OCI-M1 (cell line): ENCODE measurements at regions not wholly inside any gene's neighbourhood (a gene's known extent, or its start where the extent isn't known, plus 50 kb on each side); places are given as distances from the start of the nearest gene placed in this dataset.

Experiments
- DNase-seq: peaks from one replicate; lab custom pipeline; 2025; lab: John Stamatoyannopoulos, UW

DNA sequence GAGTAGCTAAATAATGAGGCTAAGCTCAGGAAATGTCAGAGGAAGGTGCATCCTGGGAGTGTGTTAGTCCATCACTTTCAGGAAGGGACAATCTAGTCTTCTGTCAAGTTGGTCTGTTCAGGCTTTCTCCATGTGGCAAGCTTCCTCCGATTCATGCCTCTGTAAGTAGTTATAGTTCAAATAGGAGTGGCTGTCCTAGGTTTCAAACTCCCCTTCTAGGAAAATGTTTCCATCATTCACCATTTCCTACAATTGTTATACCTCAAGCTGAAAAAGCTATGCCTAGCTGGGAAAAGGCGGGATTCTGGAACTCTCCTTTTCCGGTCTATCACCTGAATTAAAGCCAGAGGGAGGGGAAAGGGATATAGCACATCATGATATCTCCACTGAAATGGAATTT lies 287.7 kb upstream of the ZSWIM2 start:
- DNase-seq, result no peak

DNA sequence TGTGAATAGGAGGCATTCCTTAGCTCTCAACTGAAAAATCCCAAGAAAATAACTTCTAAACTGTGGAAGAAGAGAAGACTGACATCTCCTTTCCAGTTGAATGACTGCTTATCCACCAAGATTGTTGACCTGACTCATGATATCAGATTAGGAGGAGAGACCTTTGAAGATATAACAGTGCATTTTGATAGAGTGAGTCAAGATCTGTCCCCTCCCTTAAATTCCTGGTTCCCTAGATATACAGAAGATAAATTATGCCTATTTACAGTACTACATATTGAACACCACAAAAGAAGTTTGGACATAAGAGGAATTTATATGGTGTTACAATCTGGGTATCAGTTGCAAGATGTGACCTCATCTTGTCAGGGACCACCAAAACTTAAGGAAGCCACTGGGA lies 285.3 kb upstream of the ZSWIM2 start:
- DNase-seq, result no peak

DNA sequence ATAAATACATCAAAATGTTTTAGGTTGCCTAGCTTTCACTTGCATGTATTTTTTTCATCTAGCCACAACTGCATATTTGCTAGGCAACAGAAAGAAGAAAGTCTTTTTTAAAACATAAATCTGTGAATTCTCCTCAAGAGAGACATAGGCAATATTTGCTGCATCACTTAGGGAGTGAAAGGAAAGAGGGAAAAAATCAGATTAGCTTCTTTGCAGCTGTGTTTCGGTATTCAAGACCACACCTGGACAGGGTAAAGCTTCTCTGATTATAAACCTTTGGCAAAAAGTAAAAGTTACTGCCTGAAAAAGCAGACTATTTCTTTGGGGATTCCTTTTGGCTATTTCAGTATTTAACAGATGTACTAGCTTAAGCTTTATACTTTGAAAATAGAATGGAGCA lies 280.9 kb upstream of the ZSWIM2 start:
- DNase-seq, result no peak

DNA sequence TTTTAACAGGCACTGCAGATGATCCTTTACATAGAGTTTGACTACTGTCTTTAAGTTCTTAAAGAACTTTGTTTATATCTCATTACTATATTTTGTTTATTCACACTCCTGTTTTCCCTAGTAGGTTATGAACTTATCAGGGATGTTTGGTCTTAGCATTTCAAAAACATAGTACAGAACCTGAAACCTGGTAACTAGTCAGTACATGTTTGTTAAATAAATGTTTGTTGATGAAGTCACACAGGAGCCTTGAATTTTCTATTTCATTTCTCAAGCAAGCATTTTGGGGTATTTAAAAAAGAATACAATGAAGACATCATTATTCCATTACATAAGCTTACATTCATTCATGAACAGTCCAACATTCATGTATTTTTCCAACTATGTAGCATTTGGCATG lies 280.3 kb upstream of the ZSWIM2 start:
- no peak for DNase-seq

DNA sequence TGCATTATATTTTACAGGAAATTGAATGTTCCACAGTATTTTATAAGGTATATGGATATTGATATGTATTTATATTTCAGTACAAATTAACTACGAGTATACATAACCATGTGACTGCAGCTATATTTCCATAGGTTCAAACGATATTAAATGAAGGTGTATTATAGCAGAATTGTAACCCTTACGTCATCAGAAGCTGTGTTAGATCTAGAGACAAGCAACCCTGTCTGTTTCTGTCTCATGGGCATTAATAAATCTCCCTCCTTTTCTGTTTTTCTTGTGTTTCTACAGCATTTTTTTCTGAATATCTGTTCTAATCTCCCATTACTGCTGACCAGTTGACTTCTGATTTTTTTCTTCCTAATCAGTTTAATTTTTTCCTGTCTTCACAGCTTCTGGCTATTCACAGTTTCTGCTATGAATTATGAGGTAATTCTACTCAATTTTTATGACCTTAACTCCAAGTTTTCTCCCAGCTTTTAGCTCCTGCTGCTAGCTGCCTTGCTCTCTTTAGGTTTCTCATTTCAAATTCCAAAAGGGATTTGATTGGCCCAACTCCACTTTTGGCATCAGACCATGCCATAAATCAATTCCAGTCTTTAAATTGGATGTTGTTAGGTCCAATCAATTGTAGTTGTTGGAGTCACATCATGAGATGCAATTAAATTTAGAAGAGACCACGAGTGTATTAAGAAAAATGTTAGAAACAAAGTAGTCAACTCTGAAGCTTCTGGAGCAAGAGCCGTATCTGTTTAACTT lies 277.5 kb upstream of the ZSWIM2 start:
- no peak for DNase-seq

DNA sequence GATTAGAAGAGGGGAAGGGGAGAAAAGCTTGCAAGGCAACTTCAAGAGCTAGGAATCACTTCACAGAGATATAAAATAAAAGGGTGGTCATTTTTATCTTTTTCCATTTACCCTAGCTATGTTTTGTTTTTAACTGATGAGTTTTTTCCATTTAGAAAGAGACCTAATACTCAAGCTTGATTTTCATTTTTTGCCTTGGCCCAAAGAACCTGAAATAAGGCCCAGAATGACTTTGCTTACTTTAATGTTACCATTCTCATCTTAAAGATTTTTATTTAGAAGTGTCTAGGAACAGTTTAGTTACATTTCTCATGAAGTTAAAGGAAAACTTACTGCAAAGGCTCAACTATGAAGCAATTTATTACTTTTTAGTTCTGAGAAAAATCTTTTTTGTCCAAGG lies 276.3 kb upstream of the ZSWIM2 start:
- DNase-seq, result no peak

DNA sequence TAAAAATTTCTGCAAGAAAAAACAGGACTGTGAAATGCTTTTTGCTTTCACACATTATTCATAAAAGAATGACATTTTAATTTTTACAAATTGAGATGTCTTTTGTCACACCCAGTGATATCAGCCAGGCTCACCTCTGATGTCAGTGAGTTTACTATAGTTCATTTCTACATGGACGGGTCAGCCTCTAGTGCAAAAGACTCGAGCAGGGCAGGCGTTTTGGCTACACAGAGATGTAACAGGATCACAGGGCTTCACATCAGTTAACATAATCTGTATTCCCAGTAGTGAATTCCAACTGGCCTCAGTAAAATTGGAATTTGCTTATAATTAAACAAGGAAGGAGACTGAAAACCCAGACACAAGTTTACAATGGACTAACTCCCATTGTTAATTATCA lies 275.6 kb upstream of the ZSWIM2 start:
- no peak for DNase-seq

DNA sequence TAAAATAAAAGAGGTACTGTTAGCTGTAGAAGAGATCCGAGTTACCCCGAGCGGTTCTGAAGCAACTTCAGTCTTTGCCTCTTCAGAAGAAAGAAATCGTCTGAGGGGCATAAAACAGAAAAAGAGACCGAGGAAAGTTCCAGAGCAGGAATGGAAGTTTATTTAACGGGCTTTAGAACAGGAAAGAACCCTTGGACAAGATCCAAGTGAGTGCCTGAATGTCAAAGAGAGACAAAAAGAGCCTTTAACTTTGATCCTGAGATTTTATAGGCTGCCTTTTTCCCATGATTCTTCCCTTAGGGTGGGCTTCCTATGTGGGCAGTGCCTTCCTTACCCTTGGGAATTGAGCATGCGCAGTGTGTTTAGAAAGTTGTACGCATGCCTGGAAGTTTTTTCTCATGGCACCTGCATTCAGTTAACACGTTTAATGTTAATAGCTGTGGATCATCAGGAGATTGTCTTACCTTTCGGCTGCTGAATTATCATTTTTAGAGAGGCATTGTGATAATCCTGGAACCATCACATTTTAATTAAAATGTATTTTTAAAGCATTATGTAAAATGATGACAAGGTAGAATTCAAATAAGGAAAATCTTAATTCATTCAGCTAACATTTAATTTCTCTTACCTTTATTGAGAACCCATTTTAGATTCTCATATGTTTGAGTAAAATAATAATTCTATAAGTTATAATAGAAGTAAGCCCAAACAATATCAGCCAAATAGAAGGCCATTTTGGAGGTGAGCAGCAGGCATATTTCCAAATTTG lies 269.5 kb upstream of the ZSWIM2 start:
- DNase-seq, result no peak

DNA sequence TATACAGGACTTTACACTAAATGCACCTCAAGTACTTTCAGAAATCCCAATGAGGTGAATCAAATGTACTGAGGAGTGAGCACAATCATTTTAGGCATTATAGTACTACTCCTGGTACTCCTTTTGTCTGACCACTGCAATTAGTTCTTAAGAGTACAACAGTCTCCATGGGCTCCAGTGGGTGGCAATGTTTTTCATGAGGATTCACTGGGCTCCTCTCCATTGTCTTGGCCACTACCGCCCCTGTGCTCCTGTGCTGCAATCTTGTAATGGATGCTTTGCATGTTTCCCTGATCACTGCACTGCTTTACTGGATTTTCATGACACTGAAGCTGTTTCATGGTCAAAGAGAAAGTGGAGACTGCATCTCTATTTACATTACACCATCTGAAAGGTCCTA lies 268.5 kb upstream of the ZSWIM2 start:
- peak; percentile 15 for DNase-seq

DNA sequence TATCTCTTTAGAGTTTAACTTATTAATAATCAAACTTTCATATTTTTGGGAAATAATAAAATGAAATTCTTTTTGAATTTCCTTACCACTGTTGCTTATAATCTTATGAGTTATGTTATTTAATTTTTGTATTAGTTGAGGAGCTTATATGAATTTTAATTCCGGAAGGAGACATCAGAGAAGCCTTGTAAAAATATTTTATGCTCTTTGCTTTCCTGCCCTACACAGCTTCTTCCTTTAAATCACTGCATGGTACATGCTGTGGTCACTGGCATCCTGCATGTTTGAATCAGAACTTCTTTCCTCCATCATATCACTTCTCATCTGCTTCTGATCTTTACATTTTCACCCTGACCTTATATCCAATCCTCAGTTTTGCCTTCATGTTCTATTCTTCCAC lies 266.7 kb upstream of the ZSWIM2 start:
- no peak for DNase-seq

DNA sequence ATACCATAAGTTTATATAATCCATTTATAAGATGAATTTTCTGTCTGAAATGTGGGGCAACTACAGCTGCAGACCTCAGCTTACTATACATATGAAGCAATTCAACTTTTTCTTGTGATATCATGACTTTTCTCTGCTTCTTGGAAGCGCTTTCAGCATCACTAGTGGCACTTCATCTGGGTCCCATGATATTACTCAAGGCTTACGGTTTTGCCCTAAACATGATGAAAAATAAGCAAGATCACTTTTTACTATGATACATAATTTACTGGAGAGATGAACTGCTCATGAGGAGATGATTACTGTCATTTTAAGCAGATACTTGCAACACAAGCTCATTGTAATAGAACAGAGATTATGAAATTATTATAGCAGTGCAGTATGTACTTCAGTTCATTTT lies 258.0 kb upstream of the ZSWIM2 start:
- no peak for DNase-seq

DNA sequence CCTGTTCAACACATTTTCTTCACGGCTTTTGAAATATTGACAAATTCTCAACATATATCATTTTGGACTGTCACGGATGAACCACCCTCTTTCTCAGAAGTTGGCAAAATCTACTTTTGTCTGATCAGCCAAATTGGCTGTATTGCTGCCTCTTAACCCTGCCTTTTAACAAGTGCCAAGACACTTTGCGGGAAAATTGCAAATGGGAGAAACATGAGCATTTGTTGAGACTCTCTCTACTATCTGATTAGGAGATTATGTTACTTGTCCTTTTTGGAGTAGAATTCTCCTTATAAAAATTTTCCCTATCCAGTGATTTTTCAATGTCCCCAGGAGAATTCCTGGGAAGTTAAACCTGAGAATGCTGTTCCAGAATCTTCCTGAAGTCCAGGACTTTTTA lies 256.2 kb upstream of the ZSWIM2 start:
- DNase-seq, result no peak

DNA sequence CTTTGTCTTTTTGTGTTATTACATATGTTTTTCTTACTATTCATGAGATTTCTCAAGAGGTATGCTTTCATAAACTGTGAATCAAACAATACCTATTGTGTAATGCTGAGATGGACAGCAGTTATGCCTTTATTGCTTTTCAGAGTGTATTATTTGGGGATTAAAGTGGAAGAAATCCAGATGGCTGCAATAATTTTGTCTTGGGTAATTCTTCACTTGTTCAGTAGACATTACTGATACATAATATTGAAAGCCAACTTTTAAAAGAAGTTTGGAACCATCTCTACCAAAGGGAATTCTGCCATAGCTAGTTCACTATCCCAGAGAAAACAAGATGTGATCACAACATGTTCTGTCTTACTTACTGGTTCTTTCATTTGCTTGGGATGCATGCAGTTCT lies 253.4 kb upstream of the ZSWIM2 start:
- DNase-seq, result no peak

DNA sequence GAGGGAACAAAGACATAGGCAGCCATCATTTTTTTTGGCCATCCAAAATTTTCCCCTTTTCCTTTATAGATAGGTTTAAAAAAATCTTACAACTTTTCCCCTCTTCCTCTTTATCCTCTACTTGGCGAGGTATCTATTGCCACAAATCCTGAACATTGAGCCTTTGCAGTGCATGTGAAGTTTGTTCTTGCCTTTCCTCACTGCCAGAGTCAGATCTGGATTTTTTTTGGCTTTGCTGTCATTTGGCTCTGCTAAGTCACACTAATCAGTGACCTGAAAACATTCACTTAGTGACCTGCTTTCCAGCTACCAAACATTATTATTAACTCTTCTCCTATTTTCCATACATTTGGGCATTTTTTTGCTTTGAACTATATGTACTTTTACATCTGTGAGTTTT lies 249.2 kb upstream of the ZSWIM2 start:
- no peak for DNase-seq

DNA sequence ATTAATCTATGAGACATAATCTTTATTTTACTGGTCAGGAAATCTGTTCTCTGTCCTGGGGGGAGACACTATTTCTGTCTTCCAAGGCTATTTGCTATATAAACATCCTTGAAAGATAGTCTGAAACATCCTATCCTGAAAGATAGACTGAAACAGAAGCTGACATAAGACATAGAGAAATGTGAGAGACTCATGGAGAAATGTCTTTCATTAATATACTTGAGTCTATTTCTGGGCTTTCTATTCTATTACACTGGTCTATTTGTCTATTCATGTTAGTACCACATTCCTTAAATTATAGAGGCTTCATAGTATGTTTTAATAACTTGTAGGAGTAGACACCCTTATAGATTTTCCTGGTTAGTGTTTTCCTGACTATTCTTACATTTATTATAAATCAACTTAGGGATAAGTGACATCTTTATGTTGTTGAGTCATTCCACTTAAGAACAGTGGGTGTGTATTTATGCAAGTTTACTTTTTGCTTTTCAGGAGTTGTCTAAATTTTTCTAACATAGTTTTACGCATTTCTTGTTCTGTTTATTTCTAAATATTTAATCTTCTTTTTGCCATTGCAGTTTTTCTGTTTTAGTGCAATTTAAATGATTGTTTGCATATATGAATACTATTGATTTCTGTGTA lies 244.9 kb upstream of the ZSWIM2 start:
- no peak for DNase-seq

DNA sequence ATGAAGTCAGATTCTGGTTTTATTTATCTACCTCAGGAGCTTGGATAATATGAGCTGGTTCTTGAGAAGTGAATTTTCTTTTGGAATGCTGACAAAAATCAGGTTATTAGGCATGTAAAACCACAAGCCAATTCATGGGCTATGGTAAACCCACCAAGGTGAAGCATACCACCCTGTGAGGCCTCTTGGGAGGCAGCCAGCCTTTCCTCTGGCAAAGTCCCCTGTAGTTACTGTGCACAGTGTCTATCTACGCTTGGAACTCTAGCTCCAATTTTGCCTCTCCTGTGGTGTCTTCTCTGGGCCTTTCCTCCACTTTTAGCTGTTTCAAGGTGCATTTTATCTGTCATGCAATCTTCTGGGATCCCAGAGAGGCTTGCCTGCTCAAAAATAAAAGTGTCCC lies 242.7 kb upstream of the ZSWIM2 start:
- no peak for DNase-seq

DNA sequence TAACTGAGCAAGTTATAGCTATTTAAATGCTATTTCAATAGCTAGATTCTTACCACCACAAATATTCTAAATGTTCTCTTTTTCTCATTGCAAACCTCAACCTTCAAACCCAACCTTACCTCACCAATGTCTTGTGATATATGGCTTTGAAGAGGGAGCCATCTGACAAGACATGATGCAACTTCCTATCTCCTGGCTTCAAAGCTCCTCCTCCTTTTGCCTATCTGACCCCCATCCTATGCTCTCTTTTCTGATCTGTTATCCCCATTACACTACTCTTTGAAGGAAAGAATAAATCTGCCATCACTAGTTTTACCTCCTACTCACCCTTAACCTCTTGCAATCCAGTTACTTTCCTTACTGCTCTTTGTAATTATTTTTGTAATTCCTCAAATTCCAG lies 235.6 kb upstream of the ZSWIM2 start:
- DNase-seq, result peak; percentile 41

DNA sequence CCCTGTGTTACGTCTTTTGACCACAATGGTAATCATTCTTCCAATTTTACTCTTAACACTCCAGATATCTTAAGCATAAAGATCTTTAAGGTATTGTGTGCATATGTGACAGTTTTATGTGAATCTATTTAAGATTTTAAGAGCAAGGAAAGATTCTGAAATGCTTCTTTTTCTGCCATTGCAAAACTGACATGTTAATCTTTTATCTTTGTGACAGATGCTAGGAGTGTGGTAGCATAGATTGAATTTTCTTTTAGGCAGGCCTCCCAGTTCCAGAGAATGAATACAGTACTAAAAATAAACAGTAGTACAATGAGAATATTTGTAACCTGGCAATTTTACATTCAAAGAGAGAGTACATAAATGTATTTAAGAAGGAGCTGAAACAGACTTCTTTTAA lies 232.5 kb upstream of the ZSWIM2 start:
- no peak for DNase-seq

DNA sequence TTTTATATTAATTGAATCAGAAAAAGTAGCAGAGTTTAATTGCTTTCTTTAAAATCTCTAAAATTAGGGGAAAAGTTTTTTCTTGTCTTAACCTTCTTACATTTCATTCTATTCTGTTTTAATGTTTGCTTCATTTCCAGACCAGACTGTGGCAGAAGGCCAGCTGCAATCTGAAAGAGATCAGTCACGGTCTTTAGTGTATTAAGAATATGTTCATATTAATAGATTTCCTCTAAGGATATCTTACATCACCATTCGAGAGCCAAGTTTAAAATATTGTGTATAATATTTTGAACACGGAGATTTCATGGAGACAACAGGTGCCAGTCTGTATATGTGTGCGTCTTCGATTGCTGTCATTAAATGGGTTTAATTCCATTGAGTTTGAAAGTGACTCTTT lies 230.9 kb upstream of the ZSWIM2 start:
- no peak for DNase-seq

DNA sequence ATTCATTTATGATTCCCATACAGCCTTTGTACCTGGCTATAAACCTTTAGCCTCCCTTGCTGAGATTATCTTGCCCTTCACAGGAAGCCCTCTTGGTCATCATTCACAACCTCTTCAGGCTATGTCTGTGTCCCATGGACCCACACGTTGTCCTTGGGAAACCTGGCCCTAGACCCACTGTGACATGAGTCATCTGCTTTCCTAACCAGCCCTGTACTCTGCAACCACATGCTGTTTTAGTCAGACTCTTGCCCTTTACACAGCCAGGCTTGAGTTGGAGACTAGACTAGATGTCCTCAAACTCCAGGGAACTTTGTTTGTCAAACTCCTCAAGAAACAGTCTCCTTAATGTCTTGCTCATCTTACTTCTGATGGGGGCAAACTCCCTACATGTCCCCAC lies 229.3 kb upstream of the ZSWIM2 start:
- DNase-seq, result peak; percentile 6

DNA sequence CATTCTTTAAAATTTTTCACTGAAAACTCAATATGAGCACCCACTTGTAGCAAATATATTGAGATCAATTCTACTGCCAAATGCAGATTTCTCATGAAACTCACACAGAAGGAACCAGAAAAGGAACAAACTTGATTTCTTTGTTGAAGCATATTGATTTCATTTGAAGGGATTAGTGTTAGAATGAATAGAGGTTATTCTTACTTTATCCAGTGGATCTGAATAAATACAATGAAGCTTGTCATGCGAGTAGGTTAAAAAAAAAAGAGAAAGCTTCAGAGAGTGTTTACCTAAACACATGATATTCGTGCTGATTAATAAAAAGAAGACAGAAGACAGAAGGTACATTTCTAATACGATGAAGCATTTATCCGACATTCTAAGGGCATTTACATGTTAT lies 226.7 kb upstream of the ZSWIM2 start:
- DNase-seq, result no peak

DNA sequence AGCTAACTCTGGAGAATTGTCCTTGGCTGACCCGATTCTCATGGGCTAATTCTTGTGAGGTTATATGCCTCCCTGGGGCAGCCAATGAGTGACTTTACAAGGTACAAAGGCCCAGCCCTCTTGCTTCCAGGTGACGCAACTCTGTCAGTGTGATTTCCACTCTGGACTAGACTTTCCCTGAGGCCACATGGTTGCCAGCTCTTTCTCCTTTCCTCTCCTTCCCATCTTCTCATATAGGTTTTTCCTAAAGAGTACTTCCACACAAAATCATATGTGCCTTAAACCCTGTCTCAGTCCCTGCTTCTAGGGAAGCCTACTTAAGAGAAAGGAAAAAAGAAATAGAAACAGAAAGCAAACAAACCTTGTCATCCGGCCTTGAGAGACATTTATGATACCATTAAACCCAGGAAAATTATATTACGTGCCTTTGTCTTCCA lies 226.2 kb upstream of the ZSWIM2 start:
- peak; percentile 3 for DNase-seq

DNA sequence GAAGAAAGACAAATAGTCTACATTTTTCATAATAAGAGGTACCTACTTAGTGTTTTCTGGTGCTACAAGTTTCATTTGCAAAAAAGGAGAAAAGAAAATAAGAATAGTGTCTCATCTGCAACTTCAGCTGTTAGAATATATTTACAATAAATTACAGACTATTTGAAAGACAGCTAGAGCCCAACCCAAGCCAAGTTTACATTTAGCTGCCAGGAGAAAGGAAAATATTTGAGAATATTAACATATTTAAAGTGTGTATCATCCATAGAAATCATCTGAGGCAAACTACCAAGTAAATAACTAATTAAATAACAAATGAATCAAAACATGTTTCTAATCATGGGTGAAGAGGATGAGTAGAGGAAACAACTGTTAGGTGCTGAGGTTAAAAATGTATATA lies 209.2 kb upstream of the ZSWIM2 start:
- no peak for DNase-seq
